Transverse colon (tissue), 4 donors: ENCODE measurements at regions not wholly inside any gene's neighbourhood (a gene's known extent, or its start where the extent isn't known, plus 50 kb on each side); places are given as distances from the start of the nearest gene placed in this dataset.

Experiments used
- DNase-seq: peaks from one replicate; pipeline ENCODE4 v3.0.0-alpha.2; 2019
- H3K27ac ChIP-seq, 4 donors: fragments of 200-600 bp; sonication (generic); 2 replicates each; pipeline ENCODE4 v1.5.1; 2016 to 2018; ENCODE audit warnings: inconsistent platforms in 4 of 4
- H3K27me3 ChIP-seq: fragments of 200-600 bp; sonication (generic); 2 replicates; pipeline ENCODE4 v1.5.1; 2017; ENCODE audit warnings: inconsistent platforms
- H3K36me3 ChIP-seq, 4 donors: fragments of 200-600 bp; sonication (generic); 2 replicates each; pipeline ENCODE4 v1.5.1; 2017 to 2019; ENCODE audit warnings: inconsistent platforms in 4 of 4
- H3K4me1 ChIP-seq, 4 donors: fragments of 200-600 bp; sonication (generic); 2 replicates each; pipeline ENCODE4 v1.5.1; 2017 to 2020; ENCODE audit warnings: inconsistent platforms in 4 of 4
- H3K4me3 ChIP-seq, 4 donors: fragments of 200-600 bp; sonication (generic); 1 replicate in 1 of 4; 2 replicates in 3 of 4; pipeline versions ENCODE4 v1.5.1 to v1.6.1; 2017 to 2019; ENCODE audit warnings: inconsistent platforms in 4 of 4
- H3K9me3 ChIP-seq, 2 donors: fragments of 200-600 bp; sonication (generic); 2 replicates each; pipeline ENCODE4 v1.5.1; 2017 to 2019; ENCODE audit warnings: inconsistent platforms in 2 of 2
- EP300 ChIP-seq: sonication (generic); formaldehyde crosslinking; IDR thresholded peaks from one replicate; pipeline ENCODE4 v1.6.1; 2017; ENCODE audit warnings: antibody characterized with exemption, low read depth
- POLR2A ChIP-seq: fragments of 450-650 bp; IDR thresholded peaks from one replicate; pipeline ENCODE4 v1.6.1; 2016; ENCODE audit warnings: antibody characterized with exemption, mild to moderate bottlenecking, moderate library complexity
- POLR2AphosphoS5 ChIP-seq, 3 donors: sonication (generic); formaldehyde crosslinking; IDR thresholded peaks; one replicate each; pipeline ENCODE4 v1.6.1; 2016; ENCODE audit warnings: antibody characterized with exemption in 3 of 3
- WGBS, 2 donors: methylation state at CpG; one replicate each; pipeline ENCODE4 v1.1.5; 2018; ENCODE audit warnings: low coverage in 1 of 2; 5-methylcytosine and 5-hydroxymethylcytosine counted together
- in situ Hi-C, 4 donors: fragments of 200-750 bp; cut with MboI; loops; one replicate each; pipeline versions ENCODE4 v1.15.0 to v1.15.1; 2017; ENCODE audit warnings: low sequenced_read_pairs in 3 of 4, low pct_ligation_motif_present in 1 of 4, low pct_unique_long_range_greater_than_20kb in 1 of 4
- intact Hi-C: fragments of 100-400 bp; cut with DNase I; formaldehyde crosslinking; loops from one replicate; pipeline ENCODE4 v1.15.1; 2023; ENCODE audit warnings: low total_unique reads
- TF ChIP-seq, protein P1 (sequence below), 5 experiments: fragments of 200-600 bp in 3 of 5; fragments of 450-650 bp in 2 of 5; sonication (generic) in 3 of 5; IDR thresholded peaks; 1 replicate in 2 of 5; 2 replicates in 3 of 5; pipeline ENCODE4 v1.5.1; 2016 to 2017; ENCODE audit warnings: antibody characterized with exemption in 5 of 5, inconsistent platforms in 3 of 5, mild to moderate bottlenecking in 2 of 5, moderate library complexity in 1 of 5

- TF ChIP-seq POLR2AphosphoS5 (IDR thresholded peaks at IDR 0.05) (no peak), EP300 (no peak), POLR2A (no peak)
- TF ChIP-seq, protein P1, sequence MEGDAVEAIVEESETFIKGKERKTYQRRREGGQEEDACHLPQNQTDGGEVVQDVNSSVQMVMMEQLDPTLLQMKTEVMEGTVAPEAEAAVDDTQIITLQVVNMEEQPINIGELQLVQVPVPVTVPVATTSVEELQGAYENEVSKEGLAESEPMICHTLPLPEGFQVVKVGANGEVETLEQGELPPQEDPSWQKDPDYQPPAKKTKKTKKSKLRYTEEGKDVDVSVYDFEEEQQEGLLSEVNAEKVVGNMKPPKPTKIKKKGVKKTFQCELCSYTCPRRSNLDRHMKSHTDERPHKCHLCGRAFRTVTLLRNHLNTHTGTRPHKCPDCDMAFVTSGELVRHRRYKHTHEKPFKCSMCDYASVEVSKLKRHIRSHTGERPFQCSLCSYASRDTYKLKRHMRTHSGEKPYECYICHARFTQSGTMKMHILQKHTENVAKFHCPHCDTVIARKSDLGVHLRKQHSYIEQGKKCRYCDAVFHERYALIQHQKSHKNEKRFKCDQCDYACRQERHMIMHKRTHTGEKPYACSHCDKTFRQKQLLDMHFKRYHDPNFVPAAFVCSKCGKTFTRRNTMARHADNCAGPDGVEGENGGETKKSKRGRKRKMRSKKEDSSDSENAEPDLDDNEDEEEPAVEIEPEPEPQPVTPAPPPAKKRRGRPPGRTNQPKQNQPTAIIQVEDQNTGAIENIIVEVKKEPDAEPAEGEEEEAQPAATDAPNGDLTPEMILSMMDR (IDR thresholded peaks at IDR 0.05) = no peak
- DNase-seq = no peak
- in situ Hi-C loops (no loop called here), intact Hi-C loops (no loop called here)
- Histone ChIP-seq H3K4me3 (no peak overlapping the region), H3K27me3 (no peaks in the 10 kb centered on the region), H3K36me3 (no peaks in the 10 kb centered on the region), H3K4me1 (peaks cover 0 to 20% (median 2%) of the 10 kb centered on the region in 4 donors), H3K9me3 (no peaks in the 10 kb centered on the region), H3K27ac (peak overlapping the region in 2 of 4 donors; percentile 1 to 51)
- WGBS, 2 donors = 76 to 92% methylated on average over 1 of the region's 1 CpG
Observed at GRCh38 chr3:99502871-99503270, 135.5 kb upstream of the COL8A1 start.

- Histone ChIP-seq H3K9me3 (no peaks in the 10 kb centered on the region), H3K4me3 (no peak overlapping the region), H3K27me3 (no peaks in the 10 kb centered on the region), H3K27ac (no peak overlapping the region), H3K36me3 (no peaks in the 10 kb centered on the region), H3K4me1 (peaks cover 0 to 20% (median 2%) of the 10 kb centered on the region in 4 donors)
- no peak for TF ChIP-seq EP300
- TF ChIP-seq, protein P1 (IDR thresholded peaks at IDR 0.05) = no peak
- intact Hi-C loops = no loop called here
- in situ Hi-C loops = no loop called here
- WGBS, 2 donors = 80 to 83% methylated on average over 2 to 5 of the region's 5 CpGs
- no peak for DNase-seq
Observed at GRCh38 chr3:99500485-99500884, 137.9 kb upstream of the COL8A1 start.

GRCh38 chr3:99499235-99500158 is 138.9 kb upstream of the COL8A1 start:
- Histone ChIP-seq H3K36me3 (no peaks in the 10 kb centered on the region), H3K4me3 (no peak overlapping the region), H3K9me3 (no peaks in the 10 kb centered on the region), H3K27me3 (no peaks in the 10 kb centered on the region), H3K27ac (no peak overlapping the region), H3K4me1 (peaks cover 0 to 14% (median 2%) of the 10 kb centered on the region in 4 donors)
- TF ChIP-seq, protein P1 (IDR thresholded peaks at IDR 0.05) = peak; percentile 37 to 69 (median 53)
- TF ChIP-seq POLR2AphosphoS5 (IDR thresholded peaks at IDR 0.05) = no peak
- WGBS, 2 donors = 41 to 47% methylated on average over 3 to 4 of the region's 4 CpGs
- in situ Hi-C loops (loop anchor here in 2 of 4 donors (10.0 to 25.0 kb wide), 2 partner anchors 112 to 255 kb away; no protein-coding TSS in a partner anchor), intact Hi-C loops (no loop called here)
- DNase-seq = no peak

DNA sequence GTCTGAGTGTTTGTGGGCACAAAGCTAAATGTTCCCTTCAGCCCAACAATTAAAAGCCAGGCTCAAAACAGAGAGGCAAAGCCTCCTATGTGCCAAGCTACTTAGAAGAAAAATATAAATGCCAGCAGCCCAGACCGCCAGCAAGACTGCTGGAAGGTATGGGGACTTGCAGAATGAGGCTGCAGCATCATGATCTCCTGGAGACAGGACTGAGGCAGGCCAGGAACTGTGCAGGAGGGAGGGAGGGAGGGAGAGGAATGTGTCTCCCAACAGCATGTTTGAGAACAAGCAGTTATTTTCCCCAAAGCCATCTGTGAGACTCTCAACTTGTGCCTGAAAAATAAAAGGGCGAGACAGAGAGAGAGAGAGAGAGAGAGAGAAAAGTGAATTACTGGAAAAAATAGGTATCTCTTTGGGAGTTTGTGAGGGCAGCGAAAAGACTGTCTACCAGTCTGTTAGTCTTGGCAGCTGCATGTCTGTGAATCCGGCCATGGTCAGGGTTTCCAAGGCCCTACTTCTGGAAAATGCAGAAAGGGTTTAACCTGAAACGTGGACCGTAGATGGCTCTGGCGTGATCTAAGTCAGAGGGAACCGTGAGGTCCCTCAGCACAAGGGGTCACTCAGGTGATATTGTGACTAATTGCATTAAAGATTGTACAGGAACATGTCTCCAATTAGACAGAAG is 139.7 kb upstream of the COL8A1 start:
- no peak overlapping the region for H3K4me3 ChIP-seq
- no peaks in the 10 kb centered on the region for H3K9me3 ChIP-seq
- in situ Hi-C loops = loop anchor here in 2 of 4 donors (10.0 to 25.0 kb wide), 2 partner anchors 111 to 256 kb away; no protein-coding TSS in a partner anchor
- 81 to 84% methylated on average over 8 of the region's 8 CpGs for WGBS, 2 donors
- no peak for TF ChIP-seq EP300
- no peak for TF ChIP-seq POLR2AphosphoS5 (IDR thresholded peaks at IDR 0.05)
- TF ChIP-seq POLR2A = no peak
- TF ChIP-seq, protein P1 (IDR thresholded peaks at IDR 0.05) = no peak
- H3K36me3 ChIP-seq = no peaks in the 10 kb centered on the region
- H3K27ac ChIP-seq = no peak overlapping the region
- no peaks in the 10 kb centered on the region for H3K27me3 ChIP-seq
- no peak for DNase-seq
- H3K4me1 ChIP-seq = peaks cover 0 to 7% (median 2%) of the 10 kb centered on the region in 4 donors
- intact Hi-C loops = no loop called here
